Fibroblast of skin of abdomen (primary cell): ENCODE measurements at regions not wholly inside any gene's neighbourhood (a gene's known extent, or its start where the extent isn't known, plus 50 kb on each side); places are given as distances from the start of the nearest gene placed in this dataset.
"Not testable (repeated sequence)": the region's sequence is repeated elsewhere in the genome, so short reads cannot be mapped to it uniquely, and the experiment has no call there.

Source experiments
- DNase-seq: peaks from one replicate; pipeline ENCODE4 v3.0.0-alpha.2; 2013

DNA sequence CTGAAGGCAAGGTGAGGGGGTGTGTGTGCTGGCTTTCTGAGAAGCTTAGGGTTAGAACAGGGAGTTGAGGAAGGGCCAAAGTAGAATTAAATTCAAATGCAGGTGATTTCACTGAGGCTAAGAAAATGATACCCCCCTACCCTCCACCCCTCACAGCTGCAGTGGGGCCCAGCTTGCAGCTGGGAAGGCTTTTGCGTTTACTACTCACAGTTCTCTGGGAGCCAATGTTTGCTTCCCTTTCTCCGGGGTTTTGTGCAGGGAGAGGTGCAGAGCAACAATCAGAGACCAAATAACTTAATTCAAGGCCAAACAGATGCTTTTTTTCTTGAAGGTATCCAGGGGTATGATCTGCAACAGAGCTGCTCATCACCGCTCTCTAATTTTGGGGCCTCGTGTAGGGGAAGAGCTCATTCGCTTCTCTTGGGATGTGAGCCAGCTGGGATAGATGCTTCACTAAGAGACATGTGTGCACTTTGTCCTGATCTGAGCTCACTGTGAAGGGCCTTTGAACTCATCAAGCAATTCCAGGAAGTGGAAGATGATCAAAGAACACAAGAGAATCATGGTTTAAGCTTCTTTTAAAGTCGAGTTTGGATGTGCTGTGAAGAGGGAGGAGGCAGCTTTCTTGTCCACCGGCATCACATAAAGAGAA is 122.7 kb upstream of the C1GALT1C1 start:
- no peak for DNase-seq

DNA sequence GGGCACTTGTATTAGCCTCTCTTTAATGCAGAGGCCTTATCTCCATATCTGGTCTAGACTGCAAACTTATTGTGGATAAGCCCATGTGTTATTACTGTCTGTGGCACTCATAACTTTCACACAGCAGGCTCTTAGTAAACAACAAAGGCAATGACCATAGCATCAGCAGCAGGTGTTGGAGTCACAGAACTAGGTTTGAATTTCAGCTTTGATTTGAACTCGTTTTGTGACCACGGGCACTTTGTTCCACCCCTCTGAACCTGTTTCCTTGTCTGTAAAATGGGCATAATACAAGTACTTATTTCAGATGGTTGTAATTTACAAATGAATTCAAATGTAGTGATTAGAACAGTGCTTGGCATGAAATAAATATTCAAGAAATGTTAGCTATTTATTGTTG is 121.8 kb upstream of the C1GALT1C1 start:
- no peak for DNase-seq

DNA sequence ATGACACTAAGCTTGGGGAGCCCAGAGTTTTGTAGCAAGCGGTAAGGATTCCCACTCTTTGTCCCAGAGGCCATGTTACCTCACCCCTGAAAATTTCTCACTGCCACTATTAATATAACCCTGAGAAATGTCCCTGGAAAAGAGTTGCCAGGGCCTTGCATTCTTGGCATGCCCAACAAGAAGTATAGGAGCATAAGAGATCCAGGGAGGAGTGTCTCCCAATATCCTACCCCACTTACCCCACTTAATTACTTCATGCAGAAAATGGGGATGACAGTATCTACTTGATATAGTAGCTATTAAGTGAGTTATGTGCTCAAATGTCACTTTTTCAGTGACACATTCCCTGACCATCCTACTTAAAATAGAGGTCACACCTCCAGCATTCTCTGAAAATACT is 120.5 kb upstream of the C1GALT1C1 start:
- DNase-seq = peak; percentile 6

DNA sequence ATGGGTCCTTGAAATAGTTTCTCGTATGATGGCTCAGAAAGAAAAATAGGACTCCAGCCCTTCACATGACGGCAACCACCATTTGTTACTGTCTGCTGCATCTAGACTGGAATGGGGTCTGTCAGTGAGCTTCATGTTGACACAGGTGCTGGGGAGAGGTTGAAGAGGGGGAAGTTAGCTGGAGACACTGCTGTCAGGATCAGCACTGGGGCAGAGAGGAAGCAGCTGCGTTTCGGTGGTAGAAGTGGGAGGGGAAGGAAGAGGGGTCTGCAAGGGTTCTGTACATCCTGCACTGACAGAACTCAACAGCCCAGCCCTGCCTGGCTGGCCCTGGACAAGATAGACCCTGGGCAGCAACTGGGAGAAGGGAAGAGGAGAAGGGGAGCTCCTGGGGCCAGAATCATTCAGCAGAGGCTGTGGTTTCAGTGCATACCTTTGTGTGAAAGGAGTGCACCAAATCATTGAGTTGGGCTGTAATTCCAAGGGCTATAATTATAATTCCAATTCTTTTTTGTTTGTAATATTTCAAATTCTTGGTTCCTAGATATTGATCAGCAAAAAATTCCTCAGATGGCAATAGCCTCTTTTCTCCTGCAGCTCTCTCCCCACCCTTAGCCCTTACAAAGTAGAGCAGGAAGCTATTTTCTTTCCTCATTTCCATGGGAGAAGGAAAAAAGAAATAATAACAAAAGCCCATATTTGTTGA is 119.4 kb upstream of the C1GALT1C1 start:
- peak; percentile 35 for DNase-seq

DNA sequence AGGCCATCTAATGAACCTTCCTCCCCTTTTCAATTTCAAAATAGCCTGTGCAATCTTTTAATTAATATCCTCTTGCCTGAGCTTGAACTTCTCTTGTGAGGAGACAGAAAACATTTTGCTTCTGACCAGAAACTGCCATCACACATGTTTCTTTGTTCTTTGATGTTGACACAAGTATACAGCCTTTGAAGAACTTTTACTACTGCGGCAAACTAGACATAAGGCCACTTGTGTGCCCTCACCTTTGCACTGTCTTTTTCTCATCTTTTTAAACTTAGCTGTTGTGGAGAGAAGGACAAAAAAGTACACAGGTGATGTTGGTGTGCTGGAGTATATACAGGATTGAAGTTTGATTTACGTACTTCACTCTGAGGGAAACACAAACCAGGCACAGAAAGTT is 116.3 kb upstream of the C1GALT1C1 start:
- DNase-seq = no peak

DNA sequence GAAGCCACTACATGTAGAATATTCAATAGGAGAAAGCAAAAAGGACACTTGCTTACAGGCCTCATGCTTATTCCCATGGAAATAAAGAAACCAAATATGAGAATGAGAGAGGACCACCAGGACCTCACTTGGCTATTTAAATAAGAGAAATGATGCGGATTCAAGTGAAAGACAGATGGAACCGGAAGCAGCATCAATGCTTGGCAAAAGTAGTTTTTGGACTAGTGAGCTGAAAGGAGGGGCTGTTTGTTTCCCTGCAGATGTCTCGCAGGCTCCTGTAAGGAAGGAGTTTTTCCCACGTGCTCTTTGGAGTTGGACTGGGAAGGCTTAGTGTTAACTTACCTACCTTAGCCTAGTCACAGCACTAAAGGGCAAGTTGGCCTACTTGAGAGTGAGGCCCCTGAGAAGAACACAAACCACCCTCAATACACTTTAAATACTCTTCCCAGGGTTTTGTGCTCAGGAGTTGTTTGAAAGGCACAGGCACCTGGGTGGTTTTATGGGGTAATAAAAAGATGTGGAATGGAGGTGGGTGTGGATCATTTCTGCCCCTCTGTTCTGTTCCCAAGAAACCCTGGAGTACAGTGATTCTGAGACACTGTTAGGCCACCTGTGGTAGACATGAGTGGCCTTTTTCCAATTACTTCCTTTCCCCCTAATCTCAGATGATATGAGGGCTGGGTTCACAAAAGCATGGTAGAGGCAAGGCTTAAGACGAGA is 113.3 kb upstream of the C1GALT1C1 start:
- no peak for DNase-seq

DNA sequence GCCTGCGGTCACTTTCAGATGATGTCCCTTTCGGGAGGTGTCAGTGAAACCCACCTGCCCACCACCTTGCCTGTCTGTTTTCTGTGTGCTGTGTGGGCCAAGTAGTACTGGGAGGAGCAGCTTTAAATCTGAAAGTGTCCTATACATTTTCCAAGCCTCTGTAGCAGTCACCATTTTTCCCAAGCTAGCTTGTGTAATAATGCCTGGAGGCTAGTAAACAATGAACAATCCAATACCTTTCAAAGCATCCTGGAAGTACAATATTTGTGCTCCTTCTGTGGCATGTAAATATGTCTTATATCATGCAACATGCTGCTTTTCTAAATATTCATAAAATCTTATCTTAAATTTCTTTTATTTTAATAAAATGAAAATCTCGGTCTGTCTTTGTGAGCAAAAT is 111.6 kb upstream of the C1GALT1C1 start:
- no peak for DNase-seq

DNA sequence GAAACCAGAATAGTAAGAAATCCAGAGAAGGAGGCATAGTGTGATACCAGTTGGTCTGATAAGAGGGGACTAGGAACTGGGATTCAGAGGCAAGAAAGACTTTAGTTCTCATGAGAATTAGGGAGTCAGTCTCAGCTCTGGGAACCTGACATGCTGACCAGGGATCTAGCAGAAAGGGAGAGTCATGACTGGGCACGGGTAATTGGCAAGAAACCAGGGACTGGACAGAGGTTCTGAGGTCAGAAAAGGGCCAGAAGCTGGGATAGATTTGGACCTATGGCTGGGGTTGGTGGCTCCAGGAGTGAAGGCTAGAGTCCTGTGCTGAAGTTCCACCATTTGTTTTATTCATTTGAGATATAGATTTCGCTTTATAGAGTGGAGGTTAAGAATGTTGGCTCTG is 110.2 kb upstream of the C1GALT1C1 start:
- no peak for DNase-seq

DNA sequence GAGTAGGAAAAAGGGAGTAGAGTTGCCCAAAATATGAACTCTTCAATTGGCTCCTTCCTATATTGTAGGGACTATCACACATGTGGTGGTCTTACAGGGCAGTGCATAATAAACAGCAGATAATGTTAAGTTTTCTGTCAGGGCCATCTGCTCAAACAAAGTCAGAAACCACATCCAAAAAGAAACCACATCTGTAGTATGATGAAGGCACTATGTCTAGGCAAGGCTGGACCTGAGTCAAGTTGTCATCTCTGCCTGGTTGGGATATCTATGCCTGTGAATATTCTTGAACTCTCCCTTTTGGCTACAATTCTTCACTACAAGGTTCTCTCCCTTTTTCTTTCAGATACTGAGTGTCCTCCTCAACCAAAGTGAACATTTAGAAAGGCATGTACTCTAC is 109.4 kb upstream of the C1GALT1C1 start:
- no peak for DNase-seq

DNA sequence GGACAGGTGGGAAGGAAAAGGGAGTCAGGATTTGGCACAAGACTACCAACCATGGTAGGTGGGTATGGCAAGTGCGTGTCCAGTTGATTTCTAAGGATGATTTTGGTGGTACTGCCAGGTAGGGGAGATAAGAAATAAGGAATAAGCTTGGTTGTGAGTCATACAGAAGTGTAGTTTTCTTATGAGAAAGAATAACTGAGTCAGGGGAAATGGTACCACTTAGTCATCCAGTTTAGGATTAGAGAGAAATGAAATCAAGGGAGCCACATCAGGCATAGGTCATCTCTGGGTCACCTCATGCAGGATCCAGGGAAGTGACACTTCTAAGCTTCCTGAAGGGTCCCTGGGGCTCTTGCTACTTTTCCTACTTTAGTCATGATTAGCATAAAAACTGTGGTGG is 107.1 kb upstream of the C1GALT1C1 start:
- DNase-seq = peak; percentile 5

DNA sequence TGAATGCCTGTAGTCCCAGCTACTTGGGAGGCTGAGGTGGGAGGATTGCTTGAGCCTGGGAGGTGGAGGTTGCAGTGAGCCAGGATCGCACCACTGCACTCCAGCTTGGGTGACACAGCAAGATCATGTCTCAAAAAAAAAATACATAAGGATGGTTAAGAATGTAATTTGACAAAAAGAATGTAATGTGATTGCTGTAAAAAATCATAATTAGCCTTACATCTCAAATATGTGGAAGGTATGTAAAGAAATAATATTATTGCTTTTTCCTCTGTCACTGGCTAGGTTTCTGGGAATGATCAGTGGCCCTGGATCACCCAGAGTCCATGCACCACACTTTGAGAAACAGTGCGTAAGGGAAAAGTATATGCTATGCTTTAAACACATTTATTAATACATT is 106.1 kb upstream of the C1GALT1C1 start:
- DNase-seq = no peak

DNA sequence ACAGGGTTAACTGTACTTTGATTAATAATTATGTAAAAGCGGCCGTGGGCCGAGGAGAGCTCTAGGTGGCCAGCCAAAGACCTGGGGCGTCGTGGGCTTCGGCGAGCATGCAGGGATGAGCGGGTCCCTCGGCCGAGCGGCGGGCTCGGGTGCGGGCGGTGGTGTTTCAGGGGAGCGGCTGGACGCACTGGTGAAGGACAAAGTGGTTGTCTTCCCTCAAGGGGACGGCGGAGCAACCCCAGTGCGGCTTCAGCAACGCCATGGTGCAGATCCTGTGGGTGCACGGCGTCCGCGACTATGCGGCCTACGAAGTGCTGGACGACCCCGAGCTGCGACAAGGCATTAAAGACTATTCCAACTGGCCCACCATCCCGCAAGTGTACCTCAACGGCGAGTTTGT is 103.0 kb upstream of the C1GALT1C1 start:
- no peak for DNase-seq

DNA sequence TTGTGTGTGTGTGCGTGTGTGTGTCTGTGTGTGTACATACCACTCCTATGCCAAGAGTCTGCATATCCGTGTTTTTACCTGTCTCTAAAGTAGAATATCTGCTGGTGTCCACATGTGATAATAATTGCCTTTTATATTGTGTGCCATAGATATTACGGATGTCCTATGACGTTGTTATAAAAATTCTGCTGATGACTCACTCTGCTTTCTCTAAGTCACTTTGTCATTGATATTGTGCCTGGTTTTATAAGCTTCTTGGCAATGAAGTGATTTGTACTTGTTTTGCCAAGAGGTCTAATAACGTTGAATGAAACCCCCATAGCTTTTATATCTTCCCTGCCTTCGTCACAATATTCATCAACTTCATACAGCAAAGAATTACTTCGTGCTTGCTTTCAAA is 102.6 kb upstream of the C1GALT1C1 start:
- DNase-seq = no peak

DNA sequence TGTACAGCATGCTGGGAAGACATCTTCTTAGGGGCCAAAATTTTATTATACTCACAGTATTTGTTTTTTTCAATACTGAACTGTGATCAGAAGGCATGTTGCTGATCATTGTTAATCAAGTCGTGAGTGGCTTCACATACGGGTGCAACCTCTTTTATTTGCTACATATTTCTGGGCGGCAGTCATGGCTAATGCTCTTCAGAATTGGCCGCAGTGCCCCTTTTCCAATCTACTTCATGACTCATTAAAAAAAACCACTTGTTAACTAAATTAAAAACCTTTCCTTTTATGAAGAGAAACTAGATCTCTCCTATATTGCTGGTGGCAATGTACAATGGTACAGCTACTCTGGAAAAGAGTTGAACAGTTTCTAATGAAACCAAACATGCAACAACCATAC is 101.5 kb upstream of the C1GALT1C1 start:
- DNase-seq = no peak

DNA sequence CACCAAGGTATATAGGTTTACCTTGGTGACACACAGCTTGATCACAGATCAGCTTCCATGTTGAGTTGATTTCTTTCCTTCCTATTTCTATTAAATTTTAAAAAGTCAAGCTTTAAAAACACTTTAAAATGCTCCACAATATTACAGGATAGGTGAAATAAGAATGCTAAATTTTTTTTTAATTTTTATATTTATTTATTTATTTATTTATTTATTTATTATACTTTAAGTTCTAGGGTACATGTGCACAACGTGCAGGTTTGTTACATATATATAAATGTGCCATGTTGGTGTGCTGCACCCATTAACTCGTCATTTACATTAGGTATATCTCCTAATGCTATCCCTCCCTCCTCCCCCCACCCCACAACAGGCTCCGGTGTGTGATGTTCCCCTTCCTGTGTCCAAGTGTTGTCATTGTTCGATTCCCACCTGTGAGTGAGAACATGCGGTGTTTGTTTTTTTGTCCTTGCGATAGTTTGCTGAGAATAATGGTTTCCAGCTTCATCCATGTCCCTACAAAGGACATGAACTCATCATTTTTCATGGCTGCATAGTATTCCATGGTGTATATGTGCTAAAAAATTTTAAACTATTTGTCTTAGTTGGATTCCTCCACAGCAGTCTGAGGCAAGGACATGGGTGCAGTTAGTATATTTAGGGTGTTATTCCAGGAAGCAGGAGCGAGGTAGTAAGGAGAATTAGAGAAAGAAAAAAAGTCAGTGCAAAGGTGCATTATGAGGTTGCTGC is 99.8 kb upstream of the C1GALT1C1 start:
- DNase-seq = not testable (repeated sequence)

DNA sequence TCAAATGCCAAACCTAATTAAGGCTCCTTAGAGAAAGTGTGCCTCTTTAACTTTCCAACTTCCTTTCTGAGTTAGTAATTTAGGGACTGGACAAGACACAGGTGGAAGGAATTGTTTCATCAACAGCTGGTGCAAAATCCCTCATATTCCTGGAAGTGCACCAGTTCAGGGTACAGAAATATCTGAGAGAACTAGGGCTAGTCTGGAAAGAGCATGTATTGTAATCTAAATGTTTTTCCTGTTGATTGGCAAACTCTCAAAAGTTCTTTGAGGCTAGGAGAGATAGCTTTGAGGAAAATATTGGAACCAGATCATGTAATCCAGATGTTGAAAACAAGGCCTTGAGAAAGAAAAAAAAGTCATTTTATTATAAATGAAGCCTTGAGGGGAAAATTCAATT is 98.1 kb upstream of the C1GALT1C1 start:
- DNase-seq = no peak

DNA sequence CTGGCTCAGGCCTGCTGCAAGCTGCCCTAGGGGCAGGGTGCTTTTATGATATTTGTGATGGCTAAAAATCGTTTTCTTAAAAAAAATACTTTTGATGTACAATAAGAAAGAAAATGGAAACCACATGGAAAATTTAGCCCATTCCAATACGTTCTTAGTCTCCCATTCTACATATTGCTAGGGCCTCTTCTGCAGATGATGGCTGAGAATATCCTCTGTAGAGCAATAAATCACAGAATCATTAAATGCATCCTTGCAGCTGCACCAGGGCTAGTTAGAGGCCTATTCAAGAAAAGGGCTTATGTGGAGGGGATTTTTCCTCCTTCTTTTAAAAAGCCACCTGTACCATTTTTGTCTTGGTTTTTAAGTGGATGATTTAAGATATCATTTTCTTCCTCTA is 97.6 kb upstream of the C1GALT1C1 start:
- DNase-seq = no peak

DNA sequence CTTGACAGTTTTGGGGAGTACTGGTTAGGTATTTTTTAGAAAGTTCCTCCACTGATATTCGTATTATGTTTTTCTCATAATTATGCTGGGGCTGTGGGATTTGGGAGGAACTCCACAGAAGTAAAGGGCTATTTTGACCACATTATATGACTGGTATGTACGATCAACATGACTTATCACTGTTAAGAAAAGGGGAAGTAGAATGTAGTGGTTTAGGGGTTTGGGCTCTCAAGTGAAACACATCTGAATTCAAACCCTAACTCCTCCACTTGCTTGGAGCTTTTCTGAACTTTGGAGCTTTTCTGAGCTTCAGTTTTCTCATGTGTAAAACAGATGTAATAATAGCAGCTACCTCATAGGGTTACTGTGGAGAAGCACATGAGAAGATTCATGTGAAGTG is 96.4 kb upstream of the C1GALT1C1 start:
- DNase-seq = no peak

DNA sequence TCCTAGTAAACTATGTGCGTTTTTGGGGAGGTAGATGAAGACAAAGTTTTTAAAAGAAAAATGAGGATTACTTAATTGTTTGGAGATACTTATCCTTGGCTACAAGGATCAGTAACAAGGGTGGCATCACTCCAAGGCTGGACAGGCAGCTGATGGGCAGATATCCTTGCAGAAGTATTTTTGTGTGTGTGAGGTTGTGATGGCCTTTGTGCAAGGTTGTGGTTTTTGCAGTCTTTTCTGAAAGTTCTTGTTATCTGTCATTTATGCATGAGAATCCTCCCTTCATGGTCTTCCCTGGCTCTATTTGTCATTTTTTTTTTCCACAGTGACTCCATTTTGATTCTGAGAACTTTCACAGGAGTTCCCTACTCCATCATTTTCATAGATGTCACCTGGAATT is 96.0 kb upstream of the C1GALT1C1 start:
- DNase-seq = no peak

DNA sequence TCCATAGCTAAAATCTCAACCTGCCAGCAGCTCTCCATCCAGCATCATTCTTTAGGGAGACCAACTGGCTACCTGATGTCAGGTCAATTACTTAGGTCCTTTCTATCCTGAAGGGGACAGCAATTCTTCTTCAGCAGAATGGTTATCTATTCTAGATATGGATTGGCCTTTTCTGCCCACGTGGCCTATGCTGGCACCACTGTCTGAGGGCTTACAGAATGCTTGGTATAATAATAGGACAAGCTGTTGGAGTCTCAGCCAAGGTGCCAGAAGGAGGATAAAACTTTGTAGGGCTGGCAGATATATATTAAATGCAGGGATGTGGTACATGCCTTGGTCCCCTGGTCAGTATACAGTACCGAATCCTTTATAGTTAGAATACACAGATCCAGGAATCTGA is 89.8 kb upstream of the C1GALT1C1 start:
- no peak for DNase-seq

DNA sequence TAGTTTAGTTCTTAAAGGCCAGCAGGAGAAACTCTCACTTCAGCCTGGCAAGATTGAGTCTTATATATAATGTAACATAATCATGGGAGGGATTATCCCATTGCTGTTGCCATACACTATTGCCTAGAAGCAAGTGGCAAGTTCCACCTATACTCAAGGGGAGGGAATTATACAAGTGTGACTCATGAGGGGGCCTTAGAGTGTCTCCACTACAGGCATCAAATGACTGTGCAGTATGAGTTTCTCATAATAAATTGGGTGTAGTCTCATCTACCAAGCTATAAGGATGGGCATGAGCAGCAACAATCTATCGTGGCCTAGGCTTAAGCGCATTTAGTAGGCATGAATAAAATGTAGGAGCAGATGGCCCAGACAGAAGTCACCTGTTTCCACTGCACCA is 89.1 kb upstream of the C1GALT1C1 start:
- no peak for DNase-seq

DNA sequence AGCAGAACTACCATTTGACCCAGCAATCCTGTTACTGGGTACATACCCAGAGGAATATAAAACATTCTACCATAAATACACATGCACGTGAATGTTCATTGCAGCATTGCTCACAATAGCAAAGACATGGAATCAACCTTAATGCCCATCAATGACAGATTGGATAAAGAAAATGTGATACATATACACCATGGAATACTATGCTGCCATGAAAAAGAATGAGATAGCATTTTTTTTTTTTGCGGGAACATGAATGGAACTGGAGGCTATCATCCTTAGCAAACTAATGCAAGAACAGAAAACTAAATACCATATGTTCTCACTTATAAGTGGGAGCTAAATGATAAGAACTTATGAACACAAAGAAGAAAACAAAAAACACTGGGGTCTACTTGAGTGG is 72.5 kb upstream of the C1GALT1C1 start:
- DNase-seq = not testable (repeated sequence)

DNA sequence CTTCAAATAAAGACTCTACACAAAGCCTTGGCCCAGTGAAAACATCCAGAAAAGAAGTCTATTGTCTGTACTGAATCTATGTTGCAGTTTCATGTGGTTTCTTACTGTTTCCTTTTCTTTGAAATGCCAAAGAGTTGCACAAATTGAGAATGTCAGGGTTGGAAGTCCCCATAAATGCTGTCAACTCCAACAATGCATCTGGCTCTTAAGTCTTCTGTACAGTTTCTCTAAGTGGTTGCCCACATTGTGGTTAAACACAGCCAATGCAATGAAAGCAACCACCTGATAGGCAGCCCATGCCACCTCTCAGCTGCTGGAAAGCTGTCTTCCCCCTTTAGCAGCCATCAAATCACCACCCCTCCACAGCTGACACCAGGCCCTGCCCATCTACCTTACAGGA is 67.2 kb upstream of the C1GALT1C1 start:
- DNase-seq = no peak
